SW 1271 (cell line): ENCODE measurements at regions not wholly inside any gene's neighbourhood (a gene's known extent, or its start where the extent isn't known, plus 50 kb on each side); places are given as distances from the start of the nearest gene placed in this dataset.
"Not testable (repeated sequence)": the region's sequence is repeated elsewhere in the genome, so short reads cannot be mapped to it uniquely, and the experiment has no call there.

Source experiments
- DNase-seq, 2 experiments: peaks; one replicate each; lab custom pipeline; 2025; lab: John Stamatoyannopoulos, UW

DNA sequence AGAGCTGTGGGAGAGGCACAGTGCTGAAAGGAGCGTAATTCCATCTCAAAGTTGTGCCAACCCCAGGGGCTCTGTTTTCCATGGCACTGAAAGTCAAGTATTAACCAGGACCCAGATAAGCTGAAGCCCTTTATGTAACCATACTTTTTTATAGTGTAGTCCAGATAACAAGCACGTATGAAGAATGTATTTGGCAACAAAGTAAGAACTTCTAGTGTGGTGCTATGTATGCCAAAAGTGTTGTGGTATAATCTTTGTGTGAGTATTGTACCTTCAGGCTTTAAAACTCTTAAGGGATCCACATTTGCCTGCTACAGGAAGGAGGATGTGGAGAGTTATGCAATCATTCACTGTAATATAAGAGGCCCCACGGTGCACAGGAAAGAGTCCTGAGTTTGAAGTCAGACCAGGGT is 129.4 kb downstream of the IBTK start:
- DNase-seq = no peak

DNA sequence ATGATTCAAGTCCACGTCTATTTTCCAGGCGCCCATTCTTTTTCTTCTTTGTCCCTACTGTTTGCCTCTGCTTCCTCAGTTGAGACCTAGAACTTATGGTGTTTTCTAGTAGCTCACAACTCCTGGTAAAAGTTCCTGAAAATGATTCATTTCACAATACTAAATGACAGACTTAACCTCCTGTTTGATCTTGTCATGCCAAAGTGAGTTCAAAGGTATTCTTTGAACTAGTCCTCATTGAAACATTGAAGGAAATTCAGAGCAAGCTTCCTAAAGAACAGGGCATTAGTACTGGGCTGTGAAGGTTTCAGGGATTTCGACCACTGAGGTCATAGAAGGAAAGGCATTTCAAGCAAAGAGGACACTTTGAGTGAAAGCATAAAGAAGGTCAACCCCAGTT is 132.8 kb downstream of the IBTK start:
- no peak for DNase-seq

DNA sequence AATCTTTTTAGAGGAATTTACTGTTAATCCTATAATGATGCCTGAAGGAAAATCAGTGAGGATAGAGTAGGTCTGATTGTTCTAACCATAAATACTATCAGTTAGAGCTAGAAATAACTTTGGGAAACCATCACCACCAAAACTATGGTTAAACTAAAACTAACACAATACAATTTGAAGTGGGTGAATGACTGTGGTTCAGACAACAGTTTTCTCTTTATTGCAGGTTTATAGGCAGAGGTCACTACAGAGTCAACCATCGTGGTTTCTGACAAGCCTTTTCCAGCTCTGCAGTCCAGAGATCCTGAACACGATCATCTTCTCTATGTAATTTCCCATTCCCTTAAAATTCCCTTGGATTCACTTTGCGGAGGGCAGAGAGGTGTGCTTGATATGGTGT is 134.3 kb downstream of the IBTK start:
- DNase-seq = no peak

DNA sequence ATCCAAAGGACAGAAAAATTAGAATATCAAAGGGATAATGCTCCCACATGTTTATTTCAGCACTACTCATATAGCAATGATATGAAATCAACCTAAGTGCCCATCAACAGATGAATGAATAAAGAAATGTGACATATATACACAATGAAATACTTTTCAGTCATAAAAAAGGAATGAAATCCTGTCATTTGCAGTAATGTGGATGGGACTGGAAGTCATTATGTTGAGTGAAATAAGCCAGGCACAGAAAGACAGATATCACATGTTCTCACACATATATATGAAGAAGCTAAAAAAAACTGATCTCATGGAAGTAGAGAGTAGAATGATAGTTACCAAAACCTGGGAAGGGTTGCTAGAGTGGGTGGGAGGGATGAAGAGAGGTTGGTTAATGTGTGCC is 135.7 kb downstream of the IBTK start:
- no peak for DNase-seq

DNA sequence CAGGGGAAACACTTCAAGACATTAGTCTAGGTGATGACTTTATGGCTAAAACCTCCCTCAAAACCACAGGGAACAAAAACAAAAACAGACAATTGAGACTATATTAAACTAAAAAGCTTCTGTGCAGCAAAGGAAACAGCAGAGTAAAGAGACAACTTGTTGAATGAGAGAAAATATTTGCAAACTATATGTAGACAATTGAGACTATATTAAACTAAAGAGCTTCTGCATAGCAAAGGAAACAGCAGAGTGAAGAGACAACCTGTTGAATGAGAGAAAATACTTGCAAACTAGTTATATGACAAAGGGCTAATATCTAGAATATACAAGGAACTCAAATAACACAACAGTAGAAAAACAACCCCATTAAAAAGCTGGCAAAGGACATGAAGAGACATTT is 136.4 kb downstream of the IBTK start:
- no peak for DNase-seq

DNA sequence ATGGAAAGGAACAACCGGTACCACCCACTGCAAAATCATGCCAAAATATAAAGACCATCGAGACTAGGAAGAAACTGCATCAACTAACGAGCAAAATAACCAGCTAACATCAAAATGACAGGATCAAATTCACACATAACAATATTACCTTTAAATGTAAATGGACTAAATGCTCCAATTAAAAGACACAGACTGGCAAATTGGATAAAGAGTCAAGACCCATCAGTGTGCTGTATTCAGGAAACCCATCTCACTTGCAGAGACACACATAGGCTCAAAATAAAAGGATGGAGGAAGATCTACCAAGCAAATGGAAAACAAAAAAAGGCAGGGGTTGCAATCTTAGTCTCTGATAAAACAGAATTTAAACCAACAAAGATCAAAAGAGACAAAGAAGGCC is 144.4 kb downstream of the IBTK start:
- DNase-seq = not testable (repeated sequence)

DNA sequence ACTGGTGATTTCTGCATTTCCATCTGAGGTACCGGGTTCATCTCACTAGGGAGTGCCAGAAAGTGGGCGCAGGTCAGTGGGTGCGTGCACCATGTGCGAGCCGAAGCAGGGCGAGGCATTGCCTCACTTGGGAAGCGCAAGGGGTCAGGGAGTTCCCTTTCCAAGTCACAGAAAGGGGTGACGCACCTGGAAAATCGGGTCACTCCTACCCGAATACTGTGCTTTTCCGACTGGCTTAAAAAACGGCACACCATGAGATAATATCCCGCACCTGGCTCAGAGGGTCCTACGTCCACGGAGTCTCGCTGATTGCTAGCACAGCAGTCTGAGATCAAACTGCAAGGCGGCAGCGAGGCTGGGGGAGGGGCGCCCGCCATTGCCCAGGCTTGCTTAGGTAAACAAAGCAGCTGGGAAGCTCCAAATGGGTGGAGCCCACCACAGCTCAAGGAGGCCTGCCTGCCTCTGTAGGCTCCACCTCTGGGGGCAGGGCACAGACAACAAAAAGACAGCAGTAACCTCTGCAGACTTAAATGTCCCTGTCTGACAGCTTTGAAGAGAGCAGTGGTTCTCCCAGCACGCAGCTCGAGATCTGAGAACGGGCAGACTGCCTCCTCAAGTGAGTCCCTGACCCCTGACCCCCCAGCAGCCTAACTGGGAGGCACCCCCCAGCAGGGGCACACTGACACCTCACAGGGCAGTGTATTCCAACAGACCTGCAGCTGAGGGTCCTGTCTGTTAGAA is 146.0 kb downstream of the IBTK start:
- DNase-seq = not testable (repeated sequence)

DNA sequence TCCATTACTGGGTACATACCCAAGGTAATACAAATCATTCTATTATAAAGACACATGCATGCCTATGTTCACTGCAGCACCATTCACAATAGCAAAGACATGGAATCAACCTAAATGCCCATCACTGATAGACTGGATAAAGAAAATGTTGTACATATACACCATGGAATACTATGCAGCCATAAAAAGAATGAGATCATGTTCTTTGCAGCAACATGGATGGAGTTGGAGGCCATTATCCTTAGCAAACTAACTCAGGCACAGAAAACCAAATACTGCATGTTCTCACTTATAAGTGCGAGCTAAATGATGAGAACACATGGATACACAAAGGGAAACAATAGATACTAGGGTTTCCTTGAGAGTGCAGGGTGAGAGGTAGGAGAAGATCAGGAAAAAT is 146.8 kb downstream of the IBTK start:
- not testable (repeated sequence) for DNase-seq

DNA sequence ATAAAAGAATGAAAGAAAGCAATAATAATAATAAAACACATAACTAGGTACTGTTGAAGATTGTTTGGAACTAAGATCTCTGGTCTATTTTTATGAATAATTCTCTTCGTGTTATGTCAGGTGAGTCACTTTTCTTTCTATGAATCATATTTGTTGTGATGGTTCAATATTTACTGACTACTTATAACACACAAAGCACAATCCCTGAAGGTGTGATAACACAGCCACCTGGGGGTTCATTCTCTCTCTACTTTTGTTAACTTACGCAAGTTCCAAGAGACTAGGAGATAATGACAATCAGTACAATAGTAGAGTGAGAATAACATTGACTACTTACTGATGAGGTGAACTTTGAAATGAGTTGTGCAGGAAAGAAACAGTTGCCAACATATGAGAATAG is 149.9 kb downstream of the IBTK start:
- DNase-seq = no peak

DNA sequence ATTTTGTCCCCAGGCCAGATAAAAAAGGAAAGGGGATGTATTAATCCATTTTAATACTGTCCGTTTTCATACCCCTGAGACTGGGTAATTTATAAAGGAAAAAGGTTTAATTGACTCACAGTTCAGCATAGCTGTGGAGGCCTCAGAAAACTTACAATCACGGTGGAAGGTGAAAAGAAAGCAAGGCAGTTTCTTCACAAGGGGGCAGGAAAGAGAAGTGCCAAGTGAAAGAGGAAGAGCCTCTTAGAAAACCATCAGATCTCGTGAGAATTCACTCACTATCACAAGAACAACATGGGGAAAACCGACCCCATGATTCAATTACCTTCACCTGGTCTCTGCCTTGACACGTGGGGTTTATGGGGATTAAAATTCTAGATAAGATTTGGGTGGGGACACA is 152.5 kb downstream of the IBTK start:
- DNase-seq = no peak

DNA sequence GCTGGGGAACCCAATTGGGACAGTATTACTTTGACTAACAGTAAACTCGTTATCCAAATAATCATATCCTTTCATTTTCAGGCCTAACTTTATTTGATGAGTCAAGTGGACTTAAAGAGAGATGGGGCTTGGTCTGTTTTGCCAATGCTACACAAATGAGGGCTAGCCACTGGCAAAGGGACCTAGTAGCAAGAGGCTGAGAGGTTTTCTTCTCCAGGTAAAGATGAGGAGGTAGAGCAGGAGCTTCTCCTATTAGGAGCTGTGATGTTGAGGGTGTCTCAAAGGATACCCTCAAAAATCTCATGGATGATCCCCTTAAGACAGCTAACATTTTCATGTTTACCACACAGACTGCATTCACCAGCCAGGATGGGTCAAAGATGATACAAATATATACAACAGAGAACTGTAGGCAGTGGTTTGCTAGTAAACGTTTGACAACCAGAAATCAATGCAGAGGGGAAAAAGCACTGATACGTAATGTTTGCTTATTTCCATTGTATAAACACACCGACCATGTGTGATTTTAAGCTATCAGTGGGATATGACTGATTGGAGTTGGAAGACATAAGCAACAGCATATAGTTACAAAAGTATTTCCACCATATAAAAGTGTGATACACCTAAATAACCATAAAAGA is 153.3 kb downstream of the IBTK start:
- no peak for DNase-seq

DNA sequence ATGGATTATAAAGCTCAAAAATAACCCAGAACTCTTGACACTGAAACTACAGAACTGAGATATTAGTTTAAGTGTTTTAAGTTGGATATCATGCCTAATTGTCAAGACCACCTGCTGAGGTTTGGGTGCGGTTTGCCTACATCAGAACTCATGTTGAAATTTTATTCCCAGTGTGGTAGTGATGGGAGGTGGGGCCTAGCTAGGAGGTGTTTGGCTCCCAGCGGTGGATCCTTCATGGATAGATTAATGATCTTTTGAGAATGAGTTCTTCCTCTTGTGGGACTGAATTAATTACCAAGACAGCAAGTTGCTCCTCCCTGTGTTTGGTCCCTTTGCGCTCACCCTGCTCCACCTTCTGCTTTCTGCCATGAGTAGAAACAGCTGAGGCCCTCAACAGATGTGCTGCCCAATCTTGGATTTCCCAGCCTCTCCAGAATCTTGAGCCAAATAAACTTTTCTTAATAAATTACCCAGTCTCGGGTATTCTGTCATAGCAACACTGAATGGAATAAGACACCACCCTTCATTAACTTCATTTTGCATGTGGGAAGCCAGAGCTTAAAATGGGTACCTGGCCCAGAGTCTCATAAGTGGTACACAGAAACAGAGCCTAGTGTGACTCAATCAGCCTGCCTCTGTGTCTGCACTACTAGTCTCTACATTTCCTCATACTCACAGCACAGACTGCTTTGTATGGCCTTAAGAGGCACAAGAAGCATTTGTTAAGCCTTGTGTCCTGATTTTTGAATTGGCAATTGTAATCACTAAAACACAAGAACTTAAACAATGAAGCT is 158.4 kb downstream of the IBTK start:
- no peak for DNase-seq

DNA sequence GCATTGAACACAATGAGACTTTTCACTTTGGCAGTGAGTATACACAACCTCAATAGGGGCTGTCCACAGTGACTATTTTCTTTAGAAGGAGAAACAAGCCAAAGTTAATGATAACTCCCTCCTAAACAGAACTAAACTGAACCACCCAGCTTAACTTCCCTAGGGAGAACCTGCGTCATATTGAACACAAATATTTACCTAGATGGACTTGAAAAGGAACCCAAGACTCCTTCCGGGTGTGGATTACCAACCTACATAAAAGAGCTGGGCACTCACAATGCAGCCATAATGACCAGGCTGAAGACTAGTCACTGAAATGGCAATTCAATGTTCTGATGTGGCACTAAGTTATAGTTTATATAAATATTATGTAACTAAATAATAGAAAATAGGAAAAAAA is 160.6 kb downstream of the IBTK start:
- DNase-seq = no peak

DNA sequence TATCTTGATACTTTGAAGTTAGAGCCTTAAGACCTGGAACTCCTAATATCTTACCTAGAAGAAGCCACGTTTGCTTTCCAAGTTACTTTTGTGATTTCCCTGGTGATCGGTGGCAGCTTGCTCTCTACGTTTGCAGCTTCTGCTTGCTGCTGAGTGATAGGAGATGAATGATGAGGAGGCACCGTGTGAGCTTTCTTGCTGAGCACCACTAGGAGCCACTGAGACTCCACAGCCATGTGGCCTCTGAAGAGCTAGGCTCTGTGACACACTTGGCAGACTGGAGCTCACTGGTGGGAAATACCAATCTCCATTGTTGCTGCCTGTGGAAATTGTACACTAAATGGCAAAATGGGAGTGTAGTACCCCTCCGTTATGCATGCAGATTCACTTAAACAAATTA is 161.8 kb downstream of the IBTK start:
- no peak for DNase-seq

DNA sequence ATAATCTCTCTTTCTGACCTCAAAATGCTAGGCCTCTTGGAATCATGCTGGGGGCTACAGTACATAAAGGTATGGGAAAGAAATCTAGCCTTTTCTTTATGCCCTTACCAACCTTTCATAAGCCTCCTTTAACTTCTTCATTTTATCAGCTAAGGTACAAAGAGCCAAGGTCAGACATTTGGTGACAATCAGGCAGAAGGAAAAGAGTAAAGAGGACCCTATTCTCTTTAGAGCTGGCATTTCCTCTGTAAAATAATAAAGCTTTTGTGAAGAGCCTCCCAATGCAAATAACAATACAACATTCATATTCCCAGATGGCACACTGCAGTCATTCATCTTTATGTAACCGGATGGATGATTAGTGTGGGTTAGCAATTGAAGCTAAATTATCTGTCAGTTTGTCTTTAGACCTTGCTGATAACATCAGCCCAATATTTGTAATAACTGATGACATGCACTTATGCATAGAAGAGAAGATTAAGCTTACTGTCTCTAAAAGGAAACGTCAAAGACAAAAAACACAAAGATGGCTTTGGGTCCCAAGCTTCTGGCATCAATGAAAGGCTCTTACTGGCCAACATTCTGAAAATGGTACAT is 163.1 kb downstream of the IBTK start:
- DNase-seq = no peak

DNA sequence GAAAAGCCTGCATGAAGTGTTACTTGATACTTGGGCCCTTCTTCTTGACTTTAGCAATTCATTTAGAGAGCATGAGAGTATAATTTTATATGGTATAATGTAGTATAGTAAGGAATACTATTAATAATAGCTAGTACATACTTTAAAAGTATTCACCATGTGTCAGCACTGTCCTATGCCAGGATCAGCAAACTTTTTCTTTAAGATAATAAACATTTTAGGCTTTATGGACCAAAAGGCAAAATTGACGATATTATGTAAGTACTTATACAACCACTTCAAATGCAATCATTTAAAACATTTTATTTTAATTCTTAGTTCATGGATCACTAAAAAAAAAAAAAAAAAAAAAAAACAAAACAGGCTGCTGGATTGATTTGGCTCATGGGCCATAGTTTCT is 163.9 kb downstream of the IBTK start:
- no peak for DNase-seq

DNA sequence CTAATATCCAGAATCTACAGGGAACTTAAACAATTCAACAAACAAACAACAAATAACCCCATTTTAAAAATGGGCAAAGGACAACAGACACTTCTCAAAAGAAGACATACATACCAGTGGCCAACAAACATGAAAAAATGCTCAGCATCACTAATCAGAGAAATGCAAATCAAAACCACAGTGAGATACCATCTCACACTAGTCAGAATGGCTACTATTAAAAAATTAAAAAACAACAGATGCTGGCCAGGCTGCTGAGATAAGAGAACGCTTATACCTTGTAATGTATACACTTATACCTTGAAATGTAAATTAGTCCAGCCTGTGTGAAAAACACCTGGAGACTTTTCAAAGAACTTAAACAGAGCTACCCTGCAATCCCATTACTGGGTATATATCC is 166.8 kb downstream of the IBTK start:
- DNase-seq = no peak

DNA sequence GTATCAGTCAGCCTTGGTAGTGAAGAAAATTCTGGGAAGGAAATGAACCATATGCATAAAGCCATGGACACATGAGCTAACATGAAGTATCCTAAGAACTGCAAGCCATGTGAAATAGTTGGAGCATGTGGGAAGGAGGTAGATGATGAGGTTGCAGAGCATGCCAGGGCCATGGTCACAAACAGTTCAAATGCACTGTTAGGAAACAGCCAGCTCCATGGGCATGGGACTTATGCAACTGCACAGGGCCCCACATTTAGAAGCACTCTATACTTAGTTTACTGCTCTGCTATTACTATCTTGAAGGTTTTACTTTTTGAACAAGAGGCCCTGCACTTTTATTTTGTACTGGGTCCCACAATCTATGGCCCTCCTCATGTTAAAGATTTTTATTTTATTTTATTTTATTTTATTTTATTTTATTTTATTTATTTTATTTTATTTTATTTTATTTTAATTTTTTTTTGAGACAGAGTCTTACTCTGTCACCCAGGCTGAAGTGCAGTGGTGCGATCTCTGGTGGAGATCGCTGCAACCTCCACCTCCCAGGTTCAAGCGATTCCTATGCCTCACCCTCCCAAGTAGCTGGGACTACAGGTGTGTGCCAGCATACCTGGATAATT is 169.1 kb downstream of the IBTK start:
- no peak for DNase-seq

DNA sequence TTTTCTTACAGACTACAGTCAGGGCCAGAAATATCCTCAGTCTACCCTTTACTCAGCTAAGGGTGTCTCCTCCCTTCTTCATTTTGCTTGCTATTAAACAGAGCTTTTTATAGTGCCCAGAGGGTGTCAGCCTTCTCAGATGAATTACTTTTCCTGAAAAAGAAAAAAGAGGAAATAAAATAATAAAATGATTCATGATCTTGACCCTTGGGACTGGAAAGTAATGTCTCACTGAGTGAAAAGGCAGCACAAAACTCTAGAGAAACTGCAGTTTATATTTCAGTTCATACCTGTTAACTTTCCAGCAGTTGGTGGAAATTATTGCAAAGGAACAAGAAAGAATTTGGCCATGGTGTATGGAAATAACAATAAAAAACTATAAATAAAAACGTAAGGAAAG is 170.6 kb downstream of the IBTK start:
- DNase-seq = no peak

DNA sequence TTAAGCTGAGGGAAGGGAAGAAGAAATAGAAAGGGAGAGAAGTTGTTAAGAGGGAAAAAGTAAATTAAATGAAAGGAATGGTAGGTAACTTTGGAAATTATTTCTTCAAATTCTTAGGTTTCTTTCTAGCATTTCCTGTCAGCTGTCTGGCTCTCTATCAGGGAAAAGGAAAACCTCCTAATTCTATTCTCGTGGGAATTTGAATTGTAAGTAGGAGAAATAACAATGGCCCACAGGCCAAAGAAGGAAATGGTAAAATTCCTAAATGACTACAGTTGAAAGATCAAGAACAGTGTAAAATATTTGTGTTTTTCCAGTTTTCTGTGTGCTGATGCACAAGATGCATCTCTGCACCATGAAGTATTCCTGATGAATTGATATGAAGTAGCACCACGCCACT is 173.0 kb downstream of the IBTK start:
- no peak for DNase-seq

DNA sequence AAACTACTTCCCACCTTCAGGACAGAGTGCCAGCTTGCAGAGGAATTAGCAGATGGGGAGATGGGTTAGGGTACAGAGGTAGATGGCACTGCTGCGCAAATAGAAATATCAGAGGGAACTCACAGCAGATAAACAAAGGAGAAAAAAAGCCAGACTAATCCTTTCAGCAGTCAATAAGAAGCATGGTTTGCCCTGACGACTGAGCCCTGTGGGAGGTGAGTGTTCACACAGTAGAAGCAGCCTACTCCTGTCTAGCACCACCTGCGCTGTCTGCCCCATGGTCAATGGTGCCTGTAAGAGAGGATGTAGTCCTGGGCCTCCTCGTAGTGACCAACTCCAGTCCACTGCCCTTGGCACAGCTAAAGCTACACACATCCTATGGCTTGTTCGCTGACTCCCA is 174.1 kb downstream of the IBTK start:
- no peak for DNase-seq

DNA sequence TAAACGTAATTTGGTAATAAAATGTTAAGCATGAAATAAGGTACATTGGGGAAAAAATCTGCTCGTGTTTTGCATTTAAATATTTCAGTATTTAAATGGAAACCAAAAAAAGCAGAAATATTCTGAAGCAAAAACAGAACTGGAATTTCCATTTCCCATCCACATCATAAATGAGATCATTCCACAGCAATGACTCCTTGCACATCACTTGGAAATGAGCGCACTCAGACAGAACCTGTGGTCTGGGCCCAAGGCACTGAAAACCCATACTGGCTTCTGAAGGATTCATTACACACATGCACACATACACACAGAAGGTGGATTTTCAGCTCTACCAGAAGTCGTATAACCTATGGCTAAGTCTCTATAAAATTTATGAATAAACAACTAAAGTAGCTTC is 174.8 kb downstream of the IBTK start:
- no peak for DNase-seq
